HG03066 (cell line): ENCODE measurements at regions not wholly inside any gene's neighbourhood (a gene's known extent, or its start where the extent isn't known, plus 50 kb on each side); places are given as distances from the start of the nearest gene placed in this dataset.

ENCODE experiments used
- ATAC-seq: cut with Tn5 transposase; IDR thresholded peaks from one replicate; pipeline ENCODE4 v1.9.1; 2021; ENCODE audit warnings: low read depth; ENCODE audit not compliant: unreplicated experiment

DNA sequence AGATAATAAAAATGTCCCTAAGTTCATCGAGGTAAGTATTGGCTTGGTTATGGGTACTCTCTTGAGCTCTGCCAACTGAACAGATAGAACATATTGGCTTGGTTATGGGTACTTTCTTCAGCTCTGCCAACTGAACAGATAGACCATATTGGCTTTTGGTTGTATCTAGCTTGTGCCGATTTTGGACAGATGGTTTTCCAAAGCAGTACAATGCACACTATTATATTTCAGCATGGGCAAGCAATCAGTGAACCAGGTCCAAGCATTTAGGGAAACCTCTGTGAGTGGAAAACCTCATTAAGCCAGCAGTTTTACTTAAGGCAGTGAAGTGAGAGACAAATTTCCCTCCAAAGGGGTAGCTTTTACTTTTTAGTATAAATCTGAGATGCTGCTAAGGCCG is 1440.5 kb upstream of the SPRY2 start:
- ATAC-seq: no peak

GRCh38 chr13:81779876-81780275 is 1439.0 kb upstream of the SPRY2 start:
- no peak for ATAC-seq

DNA sequence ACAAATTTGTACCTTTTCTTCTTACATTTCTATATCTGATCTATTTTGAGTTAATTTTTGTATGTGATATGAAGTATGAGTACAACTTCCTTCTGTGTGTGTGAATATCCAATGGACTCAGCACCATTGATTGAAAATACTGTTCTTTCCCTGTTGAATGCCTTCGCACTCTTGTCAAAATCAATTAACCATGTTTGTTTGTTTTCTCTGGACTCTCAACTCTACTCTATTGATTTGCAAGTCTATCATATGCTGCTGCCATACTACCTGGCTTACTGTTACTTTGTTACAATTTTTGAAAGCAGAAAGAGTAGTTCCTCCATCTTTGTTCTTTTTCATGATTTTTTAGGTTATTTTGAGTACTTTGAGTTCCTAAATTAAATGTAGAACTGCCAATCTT is 1437.4 kb upstream of the SPRY2 start:
- ATAC-seq: no peak

DNA sequence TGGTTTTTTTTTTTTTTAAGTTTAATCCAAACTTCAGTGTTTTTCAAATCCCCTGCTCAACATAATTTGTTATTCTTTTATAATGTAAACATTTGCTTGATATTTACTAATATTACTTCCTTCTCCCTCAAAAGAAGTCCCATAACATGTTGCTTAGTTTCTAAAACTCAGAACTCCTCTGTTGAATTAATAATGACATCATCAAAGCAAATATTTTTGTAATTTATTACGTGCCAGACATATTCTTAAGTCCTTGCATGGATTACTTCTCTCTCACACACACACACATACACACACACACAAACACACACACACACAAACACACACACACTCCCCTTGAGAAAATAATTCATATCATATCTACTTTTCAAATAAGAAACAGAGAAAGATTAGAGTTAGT is 1432.3 kb upstream of the SPRY2 start:
- no peak for ATAC-seq

DNA sequence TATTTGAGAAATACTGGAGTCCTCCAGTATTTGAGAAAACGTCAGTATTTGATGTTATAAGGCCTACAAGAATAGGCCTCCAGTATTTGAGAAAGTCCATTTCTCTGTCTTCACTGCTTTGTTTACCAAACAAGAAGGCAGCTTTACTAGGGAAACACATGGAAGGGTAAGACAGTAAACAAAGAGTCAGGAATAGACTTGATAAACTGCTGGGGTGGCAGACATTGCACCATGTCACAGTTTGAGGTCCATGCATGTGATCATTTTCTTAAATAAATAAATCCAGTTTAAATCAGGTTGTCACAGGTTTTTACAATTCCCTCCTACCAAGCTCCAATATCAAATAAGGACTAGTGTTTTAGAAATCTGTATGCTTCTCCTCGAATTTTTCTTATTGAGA is 1431.0 kb upstream of the SPRY2 start:
- ATAC-seq: no peak

DNA sequence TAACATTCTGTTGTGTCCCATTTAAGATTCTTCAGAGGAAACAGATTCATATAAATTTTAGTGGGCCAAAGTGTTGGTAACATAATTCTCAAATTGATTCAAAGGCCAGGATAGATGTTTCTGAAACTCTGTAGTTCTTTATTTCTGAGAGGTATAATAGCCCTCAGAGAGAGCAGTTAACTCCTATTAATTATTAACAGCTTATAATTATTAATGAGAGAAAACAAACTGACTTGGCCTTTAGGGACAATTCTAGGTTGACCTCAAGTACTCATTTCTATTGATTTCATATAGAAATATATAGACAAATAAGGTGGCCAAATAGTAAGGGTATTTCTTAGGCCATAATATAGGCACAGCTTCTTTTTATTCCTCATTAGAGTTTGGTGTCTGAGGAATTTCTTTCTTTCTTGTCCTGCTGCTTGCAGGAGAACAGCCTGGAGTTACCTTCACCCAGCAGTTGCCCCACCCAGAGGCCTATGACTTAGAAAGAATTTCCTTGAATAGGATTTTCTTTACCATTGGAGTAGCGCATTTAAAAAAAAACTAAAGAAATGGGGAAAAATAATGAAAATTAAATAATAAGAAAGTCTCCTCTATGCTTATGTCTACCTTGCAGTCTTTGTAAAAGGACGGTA is 1430.1 kb upstream of the SPRY2 start:
- no peak for ATAC-seq

GRCh38 chr13:81762449-81762848 is 1421.5 kb upstream of the SPRY2 start:
- ATAC-seq: no peak

DNA sequence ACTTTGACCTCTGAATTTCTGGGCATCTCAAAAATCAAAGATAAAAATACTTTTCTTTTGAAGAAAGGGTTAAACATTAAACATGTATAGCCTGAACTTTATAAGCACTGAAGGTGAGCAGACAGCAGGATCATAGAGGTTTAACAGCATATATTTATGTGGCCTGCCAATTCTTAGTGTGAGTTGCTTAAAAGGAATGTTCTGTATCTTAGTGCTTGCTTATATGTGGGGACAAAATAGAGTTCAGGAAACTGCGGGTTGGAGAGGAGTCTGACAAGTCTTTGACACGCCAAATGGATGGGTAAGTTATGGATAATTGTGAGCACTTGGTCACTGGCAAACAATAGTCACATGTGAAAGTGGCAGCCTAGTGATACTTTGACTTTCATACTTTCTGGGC is 1419.4 kb upstream of the SPRY2 start:
- ATAC-seq: no peak

DNA sequence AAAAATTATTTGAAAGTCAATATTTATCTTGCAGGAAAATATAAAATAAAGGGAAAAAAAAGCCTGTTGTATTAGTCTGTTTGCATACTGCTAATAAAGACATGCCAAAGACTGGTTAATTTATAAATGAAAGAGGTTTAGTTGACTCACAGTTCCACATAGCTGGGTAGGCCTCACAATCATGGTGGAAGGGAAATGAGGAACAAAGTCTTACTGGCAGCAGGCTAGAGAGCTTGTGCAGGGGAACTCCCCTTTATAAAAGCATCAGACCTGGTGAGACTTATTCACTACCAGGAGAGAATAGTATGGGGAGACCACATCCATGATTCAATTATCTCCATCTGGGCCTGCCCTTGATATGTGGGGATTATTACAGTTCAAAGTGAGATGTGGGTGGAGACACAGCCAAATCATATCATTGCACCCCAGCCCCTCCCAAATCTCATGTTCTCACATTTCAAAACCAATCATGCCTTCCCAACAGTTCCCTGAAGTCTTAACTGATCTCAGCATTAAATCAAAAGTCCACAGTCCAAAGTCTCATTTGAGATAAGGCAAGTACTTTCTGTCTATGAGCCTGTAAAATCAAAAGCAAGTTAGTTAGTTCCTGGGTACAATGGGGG is 1416.5 kb upstream of the SPRY2 start:
- ATAC-seq: no peak

- ATAC-seq: no peak
These were observed 1404.5 kb upstream of the SPRY2 start for GRCh38 chr13:81745391-81745790.

- ATAC-seq: no peak
These were observed 1397.4 kb upstream of the SPRY2 start for GRCh38 chr13:81738364-81738763.

DNA sequence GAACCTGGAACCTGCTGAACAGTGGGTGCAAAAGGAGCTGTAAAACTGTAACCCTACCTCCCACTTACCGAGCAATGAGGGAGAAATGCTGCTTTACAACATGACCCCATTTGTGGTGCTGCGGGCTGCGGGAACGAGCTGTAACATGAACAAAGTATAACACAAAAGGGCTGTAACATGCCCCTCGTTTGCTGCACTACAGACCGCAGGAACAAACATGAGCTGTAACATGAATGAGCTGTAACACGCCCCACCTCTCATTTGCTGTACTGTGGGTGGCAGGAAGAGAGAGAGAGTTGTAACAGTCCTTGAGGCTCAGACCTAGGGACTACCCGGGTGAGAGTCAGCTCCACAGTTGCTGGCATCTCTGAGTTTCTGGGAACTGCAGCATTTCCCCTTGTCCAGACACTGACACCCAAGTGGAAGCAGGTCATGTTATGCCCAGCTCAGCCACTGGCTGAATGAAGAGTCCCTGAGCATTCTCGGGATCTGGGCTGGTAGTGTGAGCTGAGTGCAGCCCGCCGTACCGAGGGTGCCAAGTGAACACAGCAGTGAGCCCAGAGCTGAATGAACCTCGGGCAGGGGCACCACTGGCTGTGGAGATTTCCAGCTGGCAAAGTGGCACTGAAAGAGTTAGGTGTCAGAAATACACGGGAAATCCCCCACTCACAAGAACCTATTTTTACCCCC is 1385.3 kb upstream of the SPRY2 start:
- no peak for ATAC-seq

DNA sequence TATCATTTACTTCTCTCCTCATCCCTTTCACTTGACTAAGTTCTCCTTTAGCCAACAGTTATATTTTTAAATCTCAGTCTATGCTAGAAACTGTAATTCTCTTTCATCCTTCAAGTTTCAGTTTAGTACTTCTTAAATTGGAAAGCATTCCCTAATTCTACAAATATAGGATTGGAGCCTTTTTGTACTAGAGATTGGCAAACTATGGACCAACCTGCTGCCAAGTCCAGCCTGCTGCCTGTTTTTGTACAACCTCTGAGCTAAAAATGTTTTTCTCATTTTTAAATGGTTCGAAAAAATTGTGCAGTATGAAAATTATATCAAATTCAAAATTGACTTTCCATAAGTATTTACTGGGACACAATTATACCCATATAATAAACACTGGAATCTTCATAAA is 1381.5 kb upstream of the SPRY2 start:
- no peak for ATAC-seq

- ATAC-seq: no peak
These were observed 1380.5 kb upstream of the SPRY2 start for GRCh38 chr13:81721400-81721799.

- ATAC-seq: no peak
These were observed 1373.6 kb upstream of the SPRY2 start for GRCh38 chr13:81714513-81714912.

DNA sequence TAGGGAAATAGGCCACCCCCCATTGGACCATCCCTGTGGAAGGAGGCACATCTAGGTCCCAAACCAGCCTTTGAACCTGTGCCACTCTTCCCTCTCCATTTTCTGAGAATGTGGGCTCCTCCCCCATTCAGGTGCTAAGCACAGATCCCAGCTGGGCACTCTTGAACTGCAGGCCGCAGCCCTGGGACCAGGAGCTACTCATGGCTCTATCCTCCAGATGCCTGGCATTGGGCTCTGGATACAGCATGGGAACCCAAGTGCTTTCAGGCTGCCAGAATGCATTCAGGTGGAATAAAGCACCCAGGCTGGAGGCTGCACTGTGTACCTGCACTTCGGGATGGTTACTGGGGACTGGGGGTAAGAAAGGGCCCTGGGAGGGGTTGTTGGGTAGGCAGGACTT is 1372.3 kb upstream of the SPRY2 start:
- ATAC-seq: no peak

- no peak for ATAC-seq
These were observed 1356.9 kb upstream of the SPRY2 start for GRCh38 chr13:81697826-81698225.

DNA sequence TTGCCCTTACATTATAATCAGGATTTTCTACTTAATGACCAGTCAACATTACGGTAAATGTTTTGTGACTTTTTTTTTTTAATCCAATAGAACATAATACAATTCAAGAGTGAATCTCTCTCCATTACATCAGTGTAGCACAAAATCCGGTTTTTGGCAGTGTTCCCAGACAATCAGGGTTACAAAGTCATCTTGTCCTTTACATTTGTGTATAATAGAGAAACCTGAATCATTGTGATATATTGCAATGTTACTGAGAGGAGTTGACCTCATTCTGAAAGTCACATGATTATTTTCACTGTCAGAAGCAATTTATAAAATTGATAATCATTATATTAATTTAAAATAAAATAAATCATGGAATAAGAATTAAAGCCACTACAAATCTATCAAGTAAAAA is 1346.0 kb upstream of the SPRY2 start:
- ATAC-seq: no peak

DNA sequence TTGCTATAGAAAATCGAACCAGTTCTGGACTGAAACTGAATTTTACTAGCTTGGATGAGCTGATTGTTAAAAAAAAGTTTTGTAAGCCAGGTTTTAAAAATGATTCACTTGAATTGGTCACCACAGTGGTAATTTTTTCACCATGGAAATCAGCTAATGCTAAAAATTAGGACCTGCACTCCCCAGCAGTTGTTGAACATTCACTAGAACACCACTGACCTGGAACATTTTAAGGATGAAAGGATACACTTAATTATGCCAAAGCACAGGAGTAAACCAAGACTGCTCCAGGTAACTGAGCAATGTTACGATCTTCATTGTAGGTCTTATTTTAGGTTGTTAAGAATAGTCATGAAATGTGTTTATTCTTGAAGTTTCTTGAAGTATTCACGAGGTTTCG is 1342.6 kb upstream of the SPRY2 start:
- no peak for ATAC-seq

- no peak for ATAC-seq
These were observed 1341.2 kb upstream of the SPRY2 start for GRCh38 chr13:81682081-81682630.

DNA sequence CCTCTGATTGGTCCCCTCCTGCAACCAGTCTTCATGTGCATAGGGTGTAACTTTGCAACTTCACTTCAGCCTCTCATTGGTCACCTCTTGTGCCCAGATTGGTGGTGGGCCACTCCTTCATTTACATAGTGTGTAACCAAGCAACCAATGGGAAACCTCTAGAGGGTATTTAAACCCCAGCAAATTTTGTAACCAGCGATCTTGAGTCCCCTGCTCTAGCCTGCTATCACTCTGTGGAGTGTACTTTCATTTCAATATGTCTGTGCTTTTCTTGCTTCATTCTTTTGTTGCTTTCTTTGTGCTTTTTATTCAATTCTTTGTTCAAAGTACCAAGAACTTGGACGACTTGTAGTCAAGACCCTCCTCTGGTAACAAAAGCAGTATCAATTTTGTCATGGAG is 1336.9 kb upstream of the SPRY2 start:
- ATAC-seq: no peak

DNA sequence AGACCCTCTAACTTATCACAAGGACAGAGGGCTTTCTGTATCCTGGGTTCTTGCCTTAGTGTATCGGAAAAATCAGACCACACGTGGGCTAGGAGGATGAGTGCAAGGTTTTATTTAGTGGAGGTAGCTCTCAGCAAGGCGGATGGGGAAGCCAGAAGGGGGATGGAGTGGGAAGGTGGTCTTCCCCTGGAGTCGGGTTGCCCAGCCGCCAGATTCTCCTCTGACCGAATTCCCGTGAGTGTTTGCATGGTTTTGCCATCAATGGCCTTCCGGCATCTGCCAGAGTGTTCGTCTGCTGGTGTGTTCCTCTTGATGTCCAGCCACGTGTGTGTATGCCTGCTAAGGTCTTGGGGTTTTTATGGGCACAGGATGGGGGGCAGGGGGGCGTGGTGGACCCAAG is 1335.1 kb upstream of the SPRY2 start:
- no peak for ATAC-seq
